TTC549 (cell line): ENCODE measurements at regions not wholly inside any gene's neighbourhood (a gene's known extent, or its start where the extent isn't known, plus 50 kb on each side); places are given as distances from the start of the nearest gene placed in this dataset.
"Not testable (repeated sequence)": the region's sequence is repeated elsewhere in the genome, so short reads cannot be mapped to it uniquely, and the experiment has no call there.

Experiments
- FAIRE-seq: peaks from 2 replicates; lab custom pipeline; 2012; peaks lifted over from hg19 to GRCh38; lab: Jason Lieb, UNC

DNA sequence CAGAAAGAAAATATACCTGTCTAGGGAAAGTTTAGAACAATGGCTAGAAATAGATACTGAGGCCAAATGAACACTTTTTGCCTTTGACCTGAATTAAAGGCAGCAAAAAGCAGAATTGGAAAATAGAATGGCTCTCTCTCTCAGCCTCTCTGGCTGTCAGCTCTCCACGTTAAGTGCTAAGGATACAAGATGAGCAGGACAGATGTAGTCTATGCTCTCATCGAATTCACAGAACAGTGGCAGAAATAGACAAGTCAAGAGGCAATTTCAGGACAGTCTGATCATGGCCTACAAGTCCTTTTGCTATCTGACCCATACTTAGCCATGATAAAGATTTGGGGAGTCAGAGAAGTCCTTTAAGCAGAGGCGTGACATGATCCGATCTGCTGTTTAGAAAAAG, 120.2 kb upstream of the CREB1 start:
- FAIRE-seq: no peak

DNA sequence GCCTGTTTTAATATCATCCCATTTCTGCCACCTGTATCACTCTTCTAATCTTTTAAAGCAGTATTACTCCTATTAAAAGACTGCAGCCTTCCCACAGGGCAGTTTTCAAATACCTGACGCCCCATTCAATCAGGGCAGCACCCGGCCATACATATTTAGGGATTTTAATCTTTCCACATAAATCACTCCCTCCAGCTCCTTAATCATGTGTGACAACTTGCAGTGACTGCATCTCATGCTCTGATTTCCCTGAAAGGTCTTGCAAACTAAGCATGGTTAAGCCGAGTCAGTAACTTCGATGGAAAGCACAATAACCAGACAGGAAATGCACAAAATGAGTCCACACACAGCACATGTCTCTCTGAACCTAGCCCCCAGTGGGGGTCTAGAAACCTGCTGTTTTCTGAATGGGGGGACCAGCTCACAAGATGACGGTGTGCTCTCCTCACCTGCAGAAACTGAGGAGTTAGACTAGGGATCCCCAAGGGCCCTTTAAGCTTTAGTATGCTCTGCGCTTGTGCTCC, 116.9 kb upstream of the CREB1 start:
- FAIRE-seq: no peak

DNA sequence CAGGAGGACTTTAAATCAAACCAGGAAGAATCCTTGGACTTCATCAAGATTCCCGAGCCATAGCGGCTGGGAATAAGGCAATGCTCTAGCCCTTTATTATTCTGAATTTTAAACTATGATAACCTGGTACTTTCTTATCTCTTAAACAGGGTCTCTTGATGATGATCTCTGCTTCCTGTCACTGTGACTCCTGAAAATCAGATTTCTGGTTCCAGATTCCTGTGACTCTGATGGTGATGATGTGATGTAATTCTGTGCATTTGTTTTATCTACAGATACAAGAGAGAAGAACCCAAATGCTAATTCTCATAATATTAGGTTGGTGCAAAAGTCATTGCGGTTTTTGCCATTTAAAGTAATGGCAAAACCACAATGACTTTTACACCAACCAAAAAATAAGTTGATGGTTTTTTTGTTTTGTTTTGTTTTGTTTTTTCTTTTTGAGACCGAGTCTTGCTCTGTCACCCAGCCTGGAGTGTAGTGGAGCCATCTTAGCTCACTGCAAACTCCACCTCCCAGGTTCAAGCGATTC, 116.3 kb upstream of the CREB1 start:
- no peak for FAIRE-seq

DNA sequence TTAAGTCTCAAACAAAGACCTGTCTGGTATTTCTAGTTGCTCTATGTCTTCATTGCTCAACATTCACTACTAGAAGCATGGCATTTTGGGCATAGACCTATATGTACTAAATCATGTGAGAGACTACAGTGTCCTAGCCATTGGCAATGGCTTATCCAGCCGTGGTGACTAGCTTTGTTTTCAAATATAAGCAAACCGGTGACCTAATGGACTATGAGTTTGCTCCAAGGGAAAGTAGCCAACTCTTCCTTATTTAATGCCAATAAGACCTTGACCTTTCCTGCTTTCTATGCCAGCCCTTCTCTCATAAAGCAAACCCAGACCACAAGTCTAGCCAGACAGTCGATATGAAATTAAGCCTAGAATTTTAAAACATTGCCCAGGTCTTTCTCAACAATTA, 113.7 kb upstream of the CREB1 start:
- FAIRE-seq: no peak

DNA sequence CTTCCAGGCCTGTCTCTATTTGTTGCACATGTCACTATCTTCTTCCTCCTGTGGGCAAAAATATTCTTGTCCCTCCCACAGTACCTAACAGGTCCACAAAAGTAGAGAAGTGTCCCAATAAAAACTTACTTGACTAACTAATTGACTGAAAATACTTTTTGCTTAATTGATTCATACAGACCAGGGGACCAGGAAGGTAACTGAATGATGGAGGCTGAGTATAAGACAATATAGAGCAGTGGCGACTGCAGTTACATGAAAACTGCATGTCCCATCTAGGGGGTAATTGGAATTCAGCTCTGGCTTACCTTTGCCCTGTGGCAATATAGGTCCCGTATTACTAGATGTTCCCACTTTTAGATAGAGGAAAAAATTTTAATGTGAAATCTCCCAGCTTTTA, 112.9 kb upstream of the CREB1 start:
- FAIRE-seq: no peak

DNA sequence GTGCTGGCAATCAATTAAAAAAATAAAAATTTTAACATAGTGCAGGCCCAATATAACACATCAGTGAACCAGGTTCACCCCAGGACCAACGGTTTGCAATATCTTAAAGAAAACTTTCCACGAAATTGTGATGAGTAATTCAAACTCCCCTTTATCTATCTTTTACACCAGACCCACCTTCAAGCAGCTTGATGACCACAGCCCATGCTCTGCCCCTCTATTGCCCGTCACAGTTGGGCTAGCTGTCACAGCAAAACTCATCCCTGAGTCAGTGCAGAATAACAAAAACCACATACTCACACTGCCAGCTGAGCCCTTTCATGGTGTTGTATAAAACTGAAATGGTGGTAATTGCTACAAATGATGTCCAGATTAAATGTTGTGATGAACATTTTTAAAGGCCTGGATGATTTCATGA, 112.5 kb upstream of the CREB1 start:
- no peak for FAIRE-seq

DNA sequence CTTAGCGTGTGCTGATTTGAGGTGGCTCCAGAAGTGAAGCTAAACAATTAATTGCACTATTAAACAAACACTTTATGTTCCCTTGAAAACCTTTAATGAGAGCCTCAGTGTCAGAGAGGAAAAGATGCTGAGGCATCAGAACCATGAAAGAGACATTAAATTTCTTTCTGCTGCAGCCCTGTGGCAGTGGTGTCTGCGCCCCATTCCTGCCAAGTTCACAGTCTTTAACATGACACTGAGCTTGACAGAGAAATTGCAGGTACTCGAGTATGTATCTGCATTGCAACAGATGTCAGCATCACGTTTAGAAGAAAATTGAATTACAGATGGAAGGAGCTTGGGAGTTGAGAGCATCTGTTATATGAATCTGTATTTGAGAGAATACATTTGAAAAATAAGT, 111.3 kb upstream of the CREB1 start:
- FAIRE-seq: no peak

DNA sequence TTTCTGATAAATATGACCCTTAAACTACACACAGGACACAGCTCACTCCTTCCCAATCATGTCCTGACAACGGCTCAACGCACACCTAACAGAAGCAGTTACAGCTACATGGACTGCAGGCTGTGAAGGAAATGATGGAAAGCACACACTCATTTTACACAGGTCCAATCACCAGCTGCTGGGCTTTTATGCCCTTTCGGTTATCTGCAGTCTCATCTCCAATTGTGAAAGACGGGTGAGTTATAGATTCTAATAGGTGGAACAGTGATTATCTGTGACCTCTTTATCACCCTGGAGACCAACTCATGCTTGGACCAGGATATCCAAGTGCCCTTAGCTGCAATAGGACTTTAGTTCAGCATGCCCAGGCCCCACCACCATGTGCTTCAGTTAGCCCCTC, 110.4 kb upstream of the CREB1 start:
- no peak for FAIRE-seq

DNA sequence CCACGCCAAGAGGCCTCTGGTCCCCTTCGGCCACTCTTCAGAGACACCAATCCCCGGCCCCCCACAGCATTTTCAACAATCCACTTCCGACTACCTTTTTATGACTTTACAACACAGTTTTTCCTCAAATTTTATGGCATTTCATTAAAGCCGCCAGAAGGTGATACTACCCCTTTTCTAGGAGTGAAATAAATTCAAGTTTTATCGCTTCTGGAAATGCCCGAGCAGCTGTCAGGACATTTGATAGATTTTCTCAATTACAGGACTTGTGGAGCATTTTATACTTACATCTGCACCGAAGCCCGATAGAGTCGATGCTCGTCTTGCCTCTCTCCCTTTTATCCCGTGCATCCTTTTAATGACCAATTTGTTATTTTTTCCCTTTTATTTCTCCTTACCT, 108.1 kb upstream of the CREB1 start:
- no peak for FAIRE-seq

DNA sequence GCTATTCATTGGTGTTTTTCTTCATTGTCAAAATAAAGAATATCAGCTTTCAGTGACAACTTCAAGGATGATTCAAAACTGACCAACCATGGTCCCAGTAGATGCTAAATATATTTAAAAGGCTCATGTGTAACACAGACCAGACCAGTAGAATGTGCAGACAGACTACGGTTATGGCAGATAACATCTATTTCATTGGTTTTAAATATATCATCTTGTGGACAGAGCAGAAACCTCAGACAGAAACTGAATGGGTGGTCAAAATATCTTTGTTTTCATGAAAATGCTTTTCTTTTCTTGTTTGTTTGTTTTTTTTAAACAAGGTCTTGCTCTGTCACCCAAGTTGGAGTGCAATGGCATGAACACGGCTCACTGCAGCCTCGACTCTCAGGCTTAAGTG, 107.4 kb upstream of the CREB1 start:
- no peak for FAIRE-seq

DNA sequence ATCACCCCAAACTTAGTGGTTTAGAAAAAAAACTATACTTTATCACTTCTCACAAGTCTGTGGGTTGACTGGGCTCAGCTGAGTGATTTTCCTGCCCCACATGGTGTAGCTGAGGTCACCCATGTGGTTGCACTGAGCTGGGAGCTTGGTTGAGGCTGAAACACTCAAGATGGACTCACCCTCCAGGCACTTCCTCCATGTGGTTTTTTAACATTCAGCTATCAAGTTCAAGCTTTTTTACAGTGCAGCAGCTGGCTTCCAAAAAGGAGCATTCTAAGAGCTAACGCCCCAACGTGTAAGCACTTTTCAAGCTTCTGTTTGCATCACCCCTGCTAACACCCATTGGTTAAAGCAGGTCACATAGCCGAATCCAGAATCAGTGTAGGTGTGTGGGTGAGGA, 105.9 kb upstream of the CREB1 start:
- no peak for FAIRE-seq

DNA sequence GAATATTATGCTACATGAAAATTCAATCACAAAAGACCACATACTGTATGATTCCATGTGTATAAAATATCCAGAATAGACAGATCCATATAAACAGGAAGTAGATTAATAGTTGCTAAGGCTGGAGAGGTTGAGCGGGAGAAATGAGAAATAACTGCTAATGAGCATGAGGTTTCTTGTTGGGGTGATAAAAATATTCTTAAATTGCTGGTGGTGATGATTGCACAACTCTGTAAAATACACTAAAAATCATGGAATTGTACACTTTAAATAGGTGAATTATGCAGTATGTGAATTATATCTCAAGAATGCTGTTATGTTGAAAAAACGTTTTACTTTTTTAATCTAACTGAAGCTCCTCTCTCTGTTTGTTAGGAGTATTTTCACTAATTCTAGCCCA, 101.8 kb upstream of the CREB1 start:
- no peak for FAIRE-seq

DNA sequence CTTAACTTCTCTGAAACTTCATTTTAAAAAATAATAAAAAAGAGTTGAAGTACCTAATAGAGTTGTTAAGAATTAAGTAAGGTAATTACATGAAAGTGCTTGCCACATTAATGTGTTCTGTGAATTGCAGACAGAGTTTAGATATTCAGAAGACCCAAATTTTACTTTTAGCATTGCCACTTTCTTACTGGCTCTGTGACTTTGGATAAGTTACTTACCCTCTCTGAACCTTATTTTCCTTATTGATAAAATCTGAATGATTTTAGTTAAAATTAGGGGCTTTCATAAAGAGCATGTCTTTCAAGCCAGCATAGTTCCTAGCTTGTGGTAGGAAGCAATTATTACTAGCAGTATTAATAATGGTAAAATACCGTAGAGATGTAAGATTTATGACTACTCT, 101.2 kb upstream of the CREB1 start:
- no peak for FAIRE-seq

DNA sequence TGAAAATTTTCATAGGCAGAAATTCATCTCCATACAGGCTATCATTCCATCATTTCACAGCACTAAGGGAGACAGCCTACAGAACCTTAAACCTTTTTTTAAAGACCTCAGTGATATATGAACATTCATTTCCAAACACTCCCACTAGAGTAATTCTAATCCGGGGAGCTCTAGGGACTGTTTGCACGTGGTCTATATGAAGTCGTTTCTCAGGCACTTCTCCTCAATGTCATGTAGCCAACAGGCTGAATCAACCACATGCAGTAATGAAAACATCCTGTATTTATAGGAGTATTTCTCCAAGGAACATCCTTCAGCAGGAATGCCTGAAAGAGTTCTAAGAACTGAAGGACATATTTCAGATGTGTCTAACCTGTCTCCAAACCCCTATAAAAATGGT, 97.3 kb upstream of the CREB1 start:
- no peak for FAIRE-seq

DNA sequence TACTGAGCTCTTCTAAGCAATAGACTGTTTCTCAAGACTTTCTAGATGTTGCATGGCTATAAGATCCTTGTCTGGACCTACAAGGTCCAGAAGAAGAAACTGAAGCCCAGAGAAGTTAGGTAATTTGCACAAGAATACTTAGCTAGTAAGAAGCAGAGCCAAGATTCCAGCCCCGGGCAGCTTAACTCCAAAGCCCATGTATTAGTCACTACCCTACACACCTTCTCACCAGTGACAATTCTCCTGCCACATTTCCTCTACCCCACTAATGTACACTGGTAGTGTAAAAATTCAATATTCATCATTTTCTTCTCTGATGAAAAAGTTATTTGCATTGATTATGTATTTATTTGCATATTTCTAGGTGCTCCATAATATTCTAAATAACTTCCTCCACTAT, 95.5 kb upstream of the CREB1 start:
- FAIRE-seq: no peak

DNA sequence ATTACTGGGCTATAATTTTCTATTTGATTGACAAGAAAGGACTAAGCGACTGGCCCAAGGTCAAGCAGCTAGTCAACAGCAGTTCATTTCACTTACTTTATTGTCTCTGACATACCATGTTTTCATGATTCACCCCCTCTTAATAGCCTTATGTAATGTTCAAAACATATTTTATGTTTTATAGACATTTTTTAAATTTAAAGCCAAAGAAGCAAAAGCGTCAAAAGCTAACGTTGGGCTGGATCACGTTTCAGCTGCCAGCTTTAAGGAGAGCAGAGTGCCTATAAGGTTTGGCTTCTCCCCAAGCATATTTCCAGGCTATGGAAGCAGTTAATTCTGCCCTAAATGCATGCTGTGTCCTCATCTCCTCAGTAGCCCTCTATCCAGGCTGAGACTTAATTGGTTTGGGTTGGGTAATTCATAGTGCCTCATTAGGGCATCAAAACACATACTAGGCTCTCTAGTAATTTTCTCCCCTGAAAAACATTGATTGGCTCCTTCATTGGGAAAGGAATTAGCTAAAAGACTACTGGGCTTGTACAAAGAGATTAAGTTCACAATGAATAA, 94.8 kb upstream of the CREB1 start:
- no peak for FAIRE-seq

DNA sequence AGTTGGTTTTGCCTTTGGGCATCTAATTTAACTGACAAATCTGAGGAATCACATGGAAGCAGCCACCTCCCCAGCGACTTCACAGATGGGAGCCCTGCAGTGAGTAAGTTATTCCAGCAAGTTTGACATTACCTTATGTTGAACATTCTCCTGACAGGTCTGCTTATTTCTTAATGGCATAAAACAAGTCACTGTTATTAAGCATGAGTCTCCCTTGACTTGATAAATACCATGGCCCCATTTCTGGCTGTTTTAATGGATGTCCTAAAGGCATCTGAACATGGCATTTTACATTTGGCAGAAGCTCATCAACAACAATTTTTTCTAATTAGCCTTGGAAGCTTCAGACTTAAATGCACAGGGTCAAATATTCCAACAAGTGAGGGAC, 92.6 kb upstream of the CREB1 start:
- FAIRE-seq: no peak

DNA sequence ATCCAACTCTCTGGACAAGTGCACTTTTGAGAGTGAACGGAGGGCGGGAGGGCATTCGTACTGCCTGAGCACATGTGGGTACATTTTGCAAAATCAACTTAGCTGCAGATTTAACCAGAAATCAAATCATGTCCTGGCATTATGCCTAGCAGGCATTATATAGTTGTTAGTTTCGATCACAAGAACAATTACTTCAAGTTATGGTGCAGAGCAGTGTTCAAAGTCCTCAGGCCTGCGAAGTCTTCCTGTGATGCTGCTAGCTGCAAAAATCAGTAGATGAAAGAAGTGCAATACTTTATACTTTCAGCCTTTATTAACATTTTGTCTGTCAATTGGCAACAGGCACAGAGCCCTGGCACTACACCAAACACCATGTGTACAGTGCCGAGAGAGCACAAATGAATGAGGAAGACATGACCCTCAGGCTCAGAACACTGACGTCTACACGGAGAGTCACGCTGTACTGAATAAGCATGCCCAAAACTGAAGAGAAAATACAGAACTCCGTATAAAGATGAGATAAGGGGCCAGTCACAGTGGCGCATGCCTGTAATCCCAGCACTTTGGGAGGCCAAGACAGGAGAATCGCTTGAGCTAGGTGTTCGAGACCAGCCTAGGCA, 92.1 kb upstream of the CREB1 start:
- FAIRE-seq: no peak

DNA sequence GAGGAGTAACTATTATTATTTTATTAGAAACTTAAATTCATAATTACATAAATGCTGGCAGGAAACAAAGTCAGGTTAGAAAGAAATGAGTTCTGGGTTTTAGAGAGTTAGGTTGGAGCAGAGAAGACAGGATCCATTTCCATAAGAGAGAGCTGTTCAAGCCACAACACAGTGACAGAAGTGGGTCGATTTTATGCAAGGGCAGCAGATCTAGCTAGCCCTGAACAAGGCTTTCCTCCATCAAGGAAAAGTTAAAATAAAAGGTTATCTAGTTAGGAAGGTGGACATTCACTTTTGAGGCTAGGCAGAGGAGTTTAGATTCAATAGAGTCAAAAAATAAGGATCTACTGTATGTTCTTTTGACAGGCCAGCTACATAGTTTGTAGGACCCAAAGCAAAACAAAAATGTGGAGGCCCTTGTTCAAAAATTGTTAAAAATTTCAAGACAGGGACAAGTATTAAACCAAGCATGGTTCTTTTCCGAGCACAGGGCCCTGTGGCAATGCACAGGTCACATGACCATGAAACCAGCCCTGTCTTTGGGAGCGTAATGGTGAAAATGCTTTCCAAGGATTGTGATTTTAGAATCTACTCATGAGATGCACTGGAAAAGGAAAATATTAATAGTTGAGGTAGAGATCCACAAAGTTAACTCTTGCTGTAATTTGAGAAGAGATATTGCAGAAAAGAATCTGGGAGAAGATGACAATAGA, 91.2 kb upstream of the CREB1 start:
- FAIRE-seq: no peak

DNA sequence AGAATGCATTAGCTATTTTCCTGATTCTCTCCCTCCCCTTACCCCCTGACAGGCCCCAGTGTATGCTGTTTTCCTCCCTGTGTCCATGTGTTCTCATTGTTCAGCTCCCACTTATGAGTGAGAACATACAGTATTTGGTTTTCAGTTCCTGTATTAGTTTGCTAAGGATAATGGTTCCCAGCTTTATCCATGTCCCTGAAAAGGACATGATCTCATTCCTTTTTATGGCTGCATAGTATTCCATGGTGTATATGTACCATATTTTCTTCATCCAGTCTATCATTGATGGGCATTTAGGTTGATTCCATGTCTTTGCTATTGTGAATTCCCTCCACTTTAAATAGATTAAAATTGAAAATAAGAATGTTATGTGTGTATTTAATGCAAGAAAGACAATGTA, 89.9 kb upstream of the CREB1 start:
- FAIRE-seq: not testable (repeated sequence)

DNA sequence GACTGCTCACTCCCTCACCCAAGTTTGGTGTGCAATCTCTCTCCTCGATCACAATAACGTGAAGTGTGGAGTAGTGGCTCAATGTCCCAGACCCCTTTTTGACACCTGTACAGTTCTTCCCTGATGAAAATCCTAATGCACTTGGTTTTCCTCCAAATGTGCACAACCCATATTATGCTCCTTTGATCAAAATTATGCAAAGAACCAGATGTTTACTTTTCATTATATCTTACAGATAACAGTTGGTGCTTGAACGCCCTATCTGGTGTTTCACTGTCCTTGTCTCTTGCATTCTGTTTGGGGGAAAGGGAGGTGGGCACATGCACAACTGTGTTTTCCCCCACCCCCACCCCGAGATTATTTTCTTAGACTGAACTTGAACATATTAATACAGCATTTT, 85.0 kb upstream of the CREB1 start:
- no peak for FAIRE-seq

DNA sequence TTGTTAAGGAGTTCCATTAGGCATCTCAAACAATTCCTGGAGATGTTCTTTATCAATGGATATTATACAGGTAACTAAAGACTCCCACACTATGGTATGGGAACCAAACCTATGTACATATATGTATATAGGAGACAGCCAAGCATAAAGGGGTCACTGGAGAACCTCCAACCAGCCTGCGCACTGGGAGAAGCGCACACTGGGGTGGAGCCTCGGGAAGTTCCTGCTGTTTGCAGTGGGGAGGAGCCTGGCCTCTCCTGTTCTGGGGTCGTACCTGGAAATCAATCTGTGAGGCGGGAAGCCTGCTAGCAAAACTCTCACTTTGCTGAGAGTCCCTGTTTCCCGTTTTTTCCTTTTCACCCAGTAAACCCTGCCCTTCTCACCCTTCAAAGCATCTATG, 83.1 kb upstream of the CREB1 start:
- FAIRE-seq: no peak

DNA sequence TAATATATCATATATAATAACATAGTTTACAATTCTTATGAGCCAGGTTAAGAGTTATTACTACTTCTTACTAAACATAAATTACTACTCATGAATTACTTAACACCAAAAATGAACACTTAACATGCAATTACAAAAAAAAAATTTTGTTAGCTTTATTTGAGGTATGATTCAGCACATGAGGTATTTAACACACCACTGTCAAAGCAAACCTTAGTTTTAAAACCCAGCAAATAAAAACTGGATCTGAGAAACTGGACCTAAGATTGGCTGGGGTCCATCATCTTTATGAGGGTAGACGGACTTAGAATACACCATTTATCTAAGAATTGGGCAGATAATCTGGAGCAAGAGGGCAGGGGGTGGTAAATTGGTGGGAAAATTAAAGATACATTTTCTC, 81.8 kb upstream of the CREB1 start:
- FAIRE-seq: no peak
